GM13977 (cell line): ENCODE measurements at regions not wholly inside any gene's neighbourhood (a gene's known extent, or its start where the extent isn't known, plus 50 kb on each side); places are given as distances from the start of the nearest gene placed in this dataset.

Source experiments
- DNase-seq: peaks from one replicate; pipeline ENCODE4 v3.0.0; 2012; ENCODE audit warnings: low spot score
- in situ Hi-C: fragments of 300-500 bp; cut with MboI; formaldehyde crosslinking; loops from one replicate; pipeline ENCODE4 v1.12.0; 2022; ENCODE audit warnings: low sequenced_read_pairs, low pct_unique_long_range_greater_than_20kb, mixed read lengths, inconsistent platforms; ENCODE audit not compliant: unreplicated experiment
- TF ChIP-seq, protein P1 (sequence below): IDR thresholded peaks from 2 replicates; pipeline ENCODE4 v1.5.1; 2012; ENCODE audit warnings: mild to moderate bottlenecking, control low read depth; ENCODE audit not compliant: insufficient read depth; ENCODE audit errors: extremely low read depth, missing control alignments

DNA sequence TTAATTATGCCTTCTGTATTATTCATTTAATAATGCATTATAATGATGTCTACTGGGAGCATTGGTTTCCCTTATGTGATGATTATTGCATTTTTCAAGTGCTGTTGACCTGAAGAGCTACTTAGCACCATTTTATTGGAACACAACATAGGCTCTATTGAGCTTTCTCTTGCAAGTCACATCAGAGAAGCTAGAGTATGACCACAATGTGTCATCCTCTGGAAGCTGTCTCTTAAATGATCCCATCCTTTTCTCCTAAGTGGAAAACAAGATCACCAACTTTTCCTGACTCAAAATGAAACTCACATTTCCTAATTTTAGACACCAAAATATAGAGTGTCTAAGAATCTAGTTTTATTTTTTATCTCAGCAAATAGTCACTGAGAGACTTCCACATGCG is 1451.9 kb downstream of the PCDH7 start:
- in situ Hi-C loops = no loop called here
- DNase-seq = no peak
- TF ChIP-seq, protein P1, sequence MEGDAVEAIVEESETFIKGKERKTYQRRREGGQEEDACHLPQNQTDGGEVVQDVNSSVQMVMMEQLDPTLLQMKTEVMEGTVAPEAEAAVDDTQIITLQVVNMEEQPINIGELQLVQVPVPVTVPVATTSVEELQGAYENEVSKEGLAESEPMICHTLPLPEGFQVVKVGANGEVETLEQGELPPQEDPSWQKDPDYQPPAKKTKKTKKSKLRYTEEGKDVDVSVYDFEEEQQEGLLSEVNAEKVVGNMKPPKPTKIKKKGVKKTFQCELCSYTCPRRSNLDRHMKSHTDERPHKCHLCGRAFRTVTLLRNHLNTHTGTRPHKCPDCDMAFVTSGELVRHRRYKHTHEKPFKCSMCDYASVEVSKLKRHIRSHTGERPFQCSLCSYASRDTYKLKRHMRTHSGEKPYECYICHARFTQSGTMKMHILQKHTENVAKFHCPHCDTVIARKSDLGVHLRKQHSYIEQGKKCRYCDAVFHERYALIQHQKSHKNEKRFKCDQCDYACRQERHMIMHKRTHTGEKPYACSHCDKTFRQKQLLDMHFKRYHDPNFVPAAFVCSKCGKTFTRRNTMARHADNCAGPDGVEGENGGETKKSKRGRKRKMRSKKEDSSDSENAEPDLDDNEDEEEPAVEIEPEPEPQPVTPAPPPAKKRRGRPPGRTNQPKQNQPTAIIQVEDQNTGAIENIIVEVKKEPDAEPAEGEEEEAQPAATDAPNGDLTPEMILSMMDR = no peak

DNA sequence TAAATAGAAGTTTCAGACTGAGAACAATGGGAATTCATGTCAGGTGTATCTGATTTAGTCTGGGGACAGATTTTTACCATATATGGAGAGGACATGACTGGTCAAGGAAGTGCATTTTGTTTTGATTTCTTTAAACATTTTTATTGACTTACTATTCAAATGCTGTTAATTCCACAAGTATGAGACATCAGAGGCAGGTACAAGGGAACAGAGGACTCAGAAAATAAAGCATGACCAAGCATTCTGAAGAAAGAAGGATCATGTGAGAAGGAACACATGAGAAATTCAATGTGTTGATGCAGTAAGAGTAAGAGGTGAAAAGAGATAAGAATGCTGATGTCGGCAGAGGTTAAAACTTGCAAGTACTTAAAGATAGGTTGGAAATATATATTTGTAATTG is 1452.6 kb downstream of the PCDH7 start:
- in situ Hi-C loops = no loop called here
- TF ChIP-seq, protein P1 = no peak
- DNase-seq = no peak

DNA sequence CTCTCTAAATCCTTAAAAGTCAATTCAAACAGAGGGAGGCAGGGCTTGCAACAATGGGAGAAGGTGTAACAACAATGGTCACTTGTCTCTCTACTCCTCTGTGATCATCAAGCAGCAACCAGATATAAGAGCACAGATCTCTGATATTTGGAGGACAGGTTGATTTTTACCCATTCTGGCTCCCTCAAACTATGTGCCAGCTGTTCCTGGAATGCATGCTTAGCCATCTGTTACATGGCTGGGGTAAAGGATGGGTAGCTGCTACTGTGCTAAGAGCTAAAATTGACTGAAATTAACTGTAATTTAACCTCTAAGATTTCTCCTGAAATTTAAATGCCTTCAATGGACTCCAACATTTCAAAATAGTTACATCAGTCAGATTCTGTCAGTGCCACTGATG is 1459.9 kb downstream of the PCDH7 start:
- TF ChIP-seq, protein P1 = no peak
- DNase-seq = no peak
- in situ Hi-C loops = no loop called here

- TF ChIP-seq, protein P1 = no peak
- in situ Hi-C loops = no loop called here
- DNase-seq = no peak
Measured at GRCh38 chr4:32184186-32184585, 1464.0 kb downstream of the PCDH7 start.

DNA sequence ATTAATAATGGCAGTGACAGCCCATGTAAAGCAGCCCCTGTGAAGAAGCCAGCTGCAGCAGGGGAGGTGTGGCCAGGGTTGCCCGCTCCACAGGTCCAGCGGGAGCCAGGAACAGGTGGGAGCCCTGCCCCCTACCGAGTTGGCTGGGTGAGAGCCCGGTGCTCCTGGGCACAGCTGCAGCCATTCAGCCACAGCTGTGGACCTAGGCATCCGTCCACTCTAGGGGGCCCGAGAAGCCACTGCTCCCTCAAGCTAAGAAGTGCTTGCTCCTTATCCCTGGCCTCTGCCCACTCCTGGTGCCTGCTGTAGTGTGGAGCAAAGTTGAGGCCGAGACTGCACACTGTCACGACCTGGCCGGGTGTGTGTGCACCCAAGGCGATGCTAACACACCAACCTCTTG is 1469.0 kb downstream of the PCDH7 start:
- DNase-seq = no peak
- TF ChIP-seq, protein P1 = no peak
- in situ Hi-C loops = no loop called here

DNA sequence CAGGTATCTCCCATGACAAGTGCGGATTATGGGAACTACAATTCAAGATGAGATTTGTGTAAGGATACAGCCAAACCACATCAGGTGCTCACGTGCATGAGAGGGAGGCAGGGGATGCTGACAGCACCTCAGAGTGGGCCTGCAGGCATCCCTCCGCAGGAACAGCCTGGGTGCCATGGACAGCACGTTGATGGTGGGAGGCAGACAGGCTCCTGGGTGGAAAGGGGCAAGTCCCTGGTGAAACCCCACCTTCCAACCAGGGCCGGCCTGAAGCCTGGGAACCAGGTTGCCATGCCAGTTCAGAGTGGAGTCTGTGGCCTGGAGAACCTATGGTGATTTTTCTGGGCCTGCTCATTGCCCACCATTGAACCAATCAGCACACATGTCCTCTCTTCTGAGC is 1469.6 kb downstream of the PCDH7 start:
- no peak for DNase-seq
- in situ Hi-C loops = no loop called here
- TF ChIP-seq, protein P1 = no peak

- in situ Hi-C loops = no loop called here
- DNase-seq = no peak
Measured at GRCh38 chr4:32191961-32192360, 1471.8 kb downstream of the PCDH7 start.

More at GRCh38 chr4:32191961-32192360, 1471.8 kb downstream of the PCDH7 start:
- TF ChIP-seq, protein P1 = no peak
